ENCODE measurements at regions not wholly inside any gene's neighbourhood (a gene's known extent, or its start where the extent isn't known, plus 50 kb on each side); places are given as distances from the start of the nearest gene placed in this dataset.

GRCh38 chr1:98054367-98054701 lies 133.5 kb upstream of the DPYD start:
- no peaks in the 10 kb centered on the region for H3K9me2 ChIP-seq (ENCODE audit: insufficient read depth, low read length)
- no peaks in the 10 kb centered on the region for H3K36me3 ChIP-seq (ENCODE audit: insufficient read depth, low read length)
- TF ChIP-seq EZH2 (IDR thresholded peaks at IDR 0.05; ENCODE audit: borderline replicate concordance, insufficient read depth, low read length, poor library complexity, severe bottlenecking), result no peak
- no peak for TF ChIP-seq SMC3 (conservative IDR thresholded peaks at IDR 0.05; ENCODE audit: poor library complexity)
- TF ChIP-seq RAD21 (conservative IDR thresholded peaks at IDR 0.05), result no peak
- TF ChIP-seq REST (IDR thresholded peaks at IDR 0.05; ENCODE audit: borderline replicate concordance), result no peak
- TF ChIP-seq CTCF (IDR thresholded peaks at IDR 0.05; ENCODE audit: poor library complexity, severe bottlenecking), result no peak
- no peak for TF ChIP-seq POLR2AphosphoS5 (IDR thresholded peaks at IDR 0.05)
- TF ChIP-seq MXI1 (conservative IDR thresholded peaks at IDR 0.05; ENCODE audit: poor library complexity, severe bottlenecking), result no peak
- TF ChIP-seq EP300 (conservative IDR thresholded peaks at IDR 0.05; ENCODE audit: poor library complexity, severe bottlenecking), result no peak
- no peak for TF ChIP-seq TAF1 (IDR thresholded peaks at IDR 0.05; ENCODE audit: low read depth)
- no peak overlapping the region for H3K4me2 ChIP-seq (ENCODE audit: low read length)
- peaks cover 8% of the 10 kb centered on the region for H3K27me3 ChIP-seq (ENCODE audit: insufficient read depth, low read depth, low read length)
- no peak overlapping the region for H3K9ac ChIP-seq (ENCODE audit: low read length)
- no peak overlapping the region for H3K27ac ChIP-seq (ENCODE audit: low read length)
- no peaks in the 10 kb centered on the region for H3F3A ChIP-seq (ENCODE audit: insufficient read depth, low read length, poor library complexity, severe bottlenecking)
- H3K4me3 ChIP-seq (ENCODE audit: low read length), result no peak overlapping the region
- no peaks in the 10 kb centered on the region for H4K20me1 ChIP-seq (ENCODE audit: insufficient read depth)
- no peaks in the 10 kb centered on the region for H3K9me3 ChIP-seq (ENCODE audit: low read length)
- H3K79me2 ChIP-seq (replicated peaks; ENCODE audit: insufficient read depth, low read length), result no peaks in the 10 kb centered on the region
- H2AFZ ChIP-seq (ENCODE audit: low read depth, low read length), result no peak overlapping the region

- Histone ChIP-seq H3K27ac (ENCODE audit: low read length) (no peak overlapping the region), H3K9me3 (ENCODE audit: low read length) (no peaks in the 10 kb centered on the region), H3K9ac (ENCODE audit: low read length) (no peak overlapping the region), H3K4me2 (ENCODE audit: low read length) (no peak overlapping the region), H3K9me2 (ENCODE audit: insufficient read depth, low read length) (no peaks in the 10 kb centered on the region), H3K27me3 (ENCODE audit: insufficient read depth, low read depth, low read length) (peaks cover 8% of the 10 kb centered on the region), H3K36me3 (ENCODE audit: insufficient read depth, low read length) (no peaks in the 10 kb centered on the region), H4K20me1 (ENCODE audit: insufficient read depth) (no peaks in the 10 kb centered on the region), H3K4me3 (ENCODE audit: low read length) (peak overlapping the region; percentile 56), H3K79me2 (replicated peaks; ENCODE audit: insufficient read depth, low read length) (peaks cover 3% of the 10 kb centered on the region), H3F3A (ENCODE audit: insufficient read depth, low read length, poor library complexity, severe bottlenecking) (no peaks in the 10 kb centered on the region), H2AFZ (ENCODE audit: low read depth, low read length) (no peak overlapping the region)
- TF ChIP-seq EP300 (conservative IDR thresholded peaks at IDR 0.05; ENCODE audit: poor library complexity, severe bottlenecking) (no peak), MXI1 (conservative IDR thresholded peaks at IDR 0.05; ENCODE audit: poor library complexity, severe bottlenecking) (no peak), TAF1 (IDR thresholded peaks at IDR 0.05; ENCODE audit: low read depth) (no peak), REST (IDR thresholded peaks at IDR 0.05; ENCODE audit: borderline replicate concordance) (no peak), RAD21 (conservative IDR thresholded peaks at IDR 0.05) (peak; percentile 59), EZH2 (IDR thresholded peaks at IDR 0.05; ENCODE audit: borderline replicate concordance, insufficient read depth, low read length, poor library complexity, severe bottlenecking) (no peak), CTCF (IDR thresholded peaks at IDR 0.05; ENCODE audit: poor library complexity, severe bottlenecking) (peak; percentile 68), POLR2AphosphoS5 (IDR thresholded peaks at IDR 0.05) (no peak), SMC3 (conservative IDR thresholded peaks at IDR 0.05; ENCODE audit: poor library complexity) (peak; percentile 63)
These were observed 132.9 kb upstream of the DPYD start for GRCh38 chr1:98053471-98054366.
